HG03097 (cell line): ENCODE measurements at regions not wholly inside any gene's neighbourhood (a gene's known extent, or its start where the extent isn't known, plus 50 kb on each side); places are given as distances from the start of the nearest gene placed in this dataset.
"Not testable (repeated sequence)": the region's sequence is repeated elsewhere in the genome, so short reads cannot be mapped to it uniquely, and the experiment has no call there.

Source experiments
- ATAC-seq: cut with Tn5 transposase; IDR thresholded peaks from one replicate; pipeline ENCODE4 v1.9.1; 2021; ENCODE audit not compliant: unreplicated experiment, low FRiP score

GRCh38 chr14:57150449-57150848 is 118.3 kb downstream of the EXOC5 start:
- no peak for ATAC-seq

- no peak for ATAC-seq
These were observed 129.5 kb downstream of the EXOC5 start for GRCh38 chr14:57139173-57139572.

- no peak for ATAC-seq
These were observed 131.9 kb downstream of the EXOC5 start for GRCh38 chr14:57136669-57137328.

- not testable (repeated sequence) for ATAC-seq
These were observed 140.9 kb downstream of the EXOC5 start for GRCh38 chr14:57127809-57128208.

DNA sequence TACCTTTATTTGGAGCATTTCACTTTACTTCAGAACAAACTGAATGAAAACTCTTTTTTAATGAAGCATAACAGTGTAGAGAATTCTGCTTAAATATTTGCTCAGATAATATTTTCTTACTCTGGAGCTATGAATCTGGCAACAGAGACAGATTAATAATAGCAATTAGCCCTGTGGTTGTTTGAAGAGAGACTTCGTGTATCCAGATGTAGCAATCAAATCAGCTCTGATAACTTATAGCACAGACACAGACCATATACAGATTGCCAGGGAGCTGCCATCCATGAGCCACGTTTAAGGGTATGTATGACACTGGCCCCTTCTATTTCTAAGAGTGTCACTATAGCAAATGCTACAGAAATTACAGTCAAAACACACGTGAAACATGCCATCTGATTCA is 146.6 kb downstream of the EXOC5 start:
- ATAC-seq = no peak

- not testable (repeated sequence) for ATAC-seq
These were observed 156.5 kb downstream of the EXOC5 start for GRCh38 chr14:57112072-57112807.

DNA sequence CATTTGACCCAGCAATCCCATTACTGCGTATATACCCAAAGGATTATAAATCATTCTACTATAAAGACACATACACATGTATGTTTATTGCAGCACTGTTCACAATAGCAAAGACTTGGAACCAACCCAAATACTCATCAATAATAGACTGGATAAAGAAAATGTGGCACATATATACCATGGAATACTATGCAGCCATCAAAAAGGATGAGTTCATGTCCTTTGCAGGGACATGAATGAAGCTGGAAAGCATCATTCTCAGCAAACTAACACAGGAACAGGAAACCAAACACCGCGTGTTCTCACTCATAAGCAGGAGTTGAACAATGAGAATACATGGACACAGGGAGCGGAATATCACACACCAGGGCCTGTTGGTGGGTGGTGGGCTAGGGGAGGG is 158.3 kb downstream of the EXOC5 start:
- ATAC-seq = not testable (repeated sequence)

GRCh38 chr14:57091030-57091608 is 177.6 kb downstream of the EXOC5 start:
- ATAC-seq = no peak

DNA sequence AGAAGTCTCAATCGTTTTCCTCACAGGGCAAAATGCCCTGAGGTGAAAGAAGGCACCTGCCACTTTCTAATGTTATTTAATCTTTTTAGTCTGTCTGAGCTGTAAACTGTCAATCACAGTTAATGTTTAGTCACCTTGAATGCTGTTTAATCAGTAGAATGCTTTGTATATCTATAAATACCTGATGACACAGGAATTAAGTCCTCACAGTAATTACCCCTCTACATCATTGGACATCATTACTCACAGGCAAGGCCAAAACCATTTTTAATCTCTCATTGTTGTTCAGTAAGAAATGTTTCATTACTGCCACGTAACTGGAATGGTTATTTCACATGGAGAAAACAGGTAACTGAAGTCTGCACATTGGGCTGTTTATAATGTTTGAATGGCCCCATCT is 178.8 kb downstream of the EXOC5 start:
- ATAC-seq = no peak

DNA sequence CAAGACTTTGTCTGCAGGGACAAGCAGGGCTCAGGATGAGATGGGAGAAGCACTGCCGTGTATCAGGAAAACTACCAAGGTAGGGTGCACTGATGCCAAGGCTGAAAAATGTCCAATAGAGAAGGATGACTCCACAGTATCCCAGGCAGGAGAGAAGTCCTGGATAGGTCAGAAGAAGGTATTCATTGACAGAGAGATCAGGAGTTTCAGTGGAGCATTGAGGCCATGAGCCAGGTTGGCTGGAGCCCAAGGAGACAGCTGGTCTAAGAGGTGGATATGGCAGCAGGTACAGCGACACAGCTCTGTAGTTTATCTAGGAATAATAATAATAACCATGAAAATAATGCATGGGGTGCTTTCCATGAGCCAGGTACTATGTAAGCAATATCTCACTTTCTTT is 180.9 kb downstream of the EXOC5 start:
- ATAC-seq = no peak

GRCh38 chr14:57086271-57087162 is 182.2 kb downstream of the EXOC5 start:
- no peak for ATAC-seq

GRCh38 chr14:57085801-57086200 is 182.9 kb downstream of the EXOC5 start:
- no peak for ATAC-seq

DNA sequence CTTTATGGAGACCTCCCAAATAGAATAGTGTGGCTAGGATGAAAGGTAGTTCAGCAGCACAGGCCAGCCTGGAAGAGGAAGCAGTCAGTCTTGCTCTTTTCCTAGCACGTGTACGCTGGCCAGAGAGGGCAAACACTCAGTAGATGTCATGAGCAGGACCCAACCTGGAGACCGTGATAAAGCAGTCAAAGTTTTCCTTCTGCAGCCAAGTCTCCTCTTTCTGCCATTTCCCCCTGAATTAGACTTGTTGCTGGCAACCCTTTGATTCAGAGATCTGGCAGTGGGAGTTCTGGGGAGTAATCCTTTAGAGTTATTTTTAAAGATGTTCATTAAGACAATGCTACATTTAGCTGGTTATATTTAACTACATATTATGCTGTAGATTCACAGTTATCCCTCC is 183.7 kb downstream of the EXOC5 start:
- ATAC-seq = no peak

DNA sequence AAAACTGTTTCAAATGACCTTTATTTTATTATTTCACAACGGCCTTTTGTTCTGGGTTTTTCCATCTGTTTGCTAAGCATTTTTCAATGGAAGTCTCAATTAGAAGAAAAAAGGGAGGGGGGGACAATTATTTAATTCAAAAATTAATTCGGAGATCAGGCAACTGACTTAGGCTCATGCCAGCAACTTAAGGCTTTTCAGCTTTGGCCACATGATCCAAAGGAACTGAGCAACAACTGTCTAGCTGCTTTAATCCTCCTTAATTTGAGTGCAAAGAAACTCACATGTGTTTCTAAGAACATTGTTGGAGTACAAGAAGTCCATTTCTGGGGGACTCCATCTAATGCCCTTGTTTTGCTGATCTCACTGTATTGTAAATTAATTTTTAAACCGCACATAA is 188.0 kb downstream of the EXOC5 start:
- no peak for ATAC-seq

- ATAC-seq = no peak
These were observed 190.7 kb downstream of the EXOC5 start for GRCh38 chr14:57078054-57078453.

GRCh38 chr14:57073986-57074385 is 194.7 kb downstream of the EXOC5 start:
- no peak for ATAC-seq

- no peak for ATAC-seq
These were observed 197.1 kb downstream of the EXOC5 start for GRCh38 chr14:57071639-57072038.

- ATAC-seq = no peak
These were observed 199.0 kb downstream of the EXOC5 start for GRCh38 chr14:57069702-57070101.

DNA sequence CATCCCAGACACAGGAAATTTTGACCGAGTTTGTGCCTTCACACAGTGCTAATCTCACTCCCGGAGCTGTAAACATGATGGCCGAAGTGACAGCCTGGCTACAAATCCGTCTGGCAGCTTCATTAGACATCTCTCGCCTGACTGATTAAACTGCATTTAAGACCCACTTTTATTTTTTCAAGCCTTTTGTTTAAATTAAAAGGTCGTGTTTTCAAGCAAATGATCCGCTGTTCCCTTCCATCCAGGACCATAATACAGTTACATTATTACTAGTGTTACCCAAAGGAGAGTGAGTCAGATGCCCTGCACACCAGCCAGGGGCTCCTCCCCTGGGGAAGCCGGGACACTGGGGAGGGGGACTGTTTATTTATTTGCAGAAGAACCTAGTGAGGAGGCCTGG is 200.2 kb downstream of the EXOC5 start:
- no peak for ATAC-seq

- no peak for ATAC-seq
These were observed 201.7 kb downstream of the EXOC5 start for GRCh38 chr14:57066887-57067513.
